GM12865 (cell line): ENCODE measurements at regions not wholly inside any gene's neighbourhood (a gene's known extent, or its start where the extent isn't known, plus 50 kb on each side); places are given as distances from the start of the nearest gene placed in this dataset.

Experiments used
- DNase-seq: peaks from one replicate; pipeline ENCODE4 v3.0.0; 2010; ENCODE audit warnings: low read depth
- H3K4me3 ChIP-seq: 2 replicates; pipeline ENCODE4 v1.5.1; 2011; ENCODE audit warnings: mild to moderate bottlenecking, low read depth, low read length, control low read depth
- TF ChIP-seq, protein P1 (sequence below): IDR thresholded peaks from 2 replicates; pipeline ENCODE4 v1.5.1; 2011; ENCODE audit warnings: low read length, control low read depth, low read depth, inconsistent platforms; ENCODE audit not compliant: insufficient read depth; ENCODE audit errors: missing control alignments

- TF ChIP-seq, protein P1, sequence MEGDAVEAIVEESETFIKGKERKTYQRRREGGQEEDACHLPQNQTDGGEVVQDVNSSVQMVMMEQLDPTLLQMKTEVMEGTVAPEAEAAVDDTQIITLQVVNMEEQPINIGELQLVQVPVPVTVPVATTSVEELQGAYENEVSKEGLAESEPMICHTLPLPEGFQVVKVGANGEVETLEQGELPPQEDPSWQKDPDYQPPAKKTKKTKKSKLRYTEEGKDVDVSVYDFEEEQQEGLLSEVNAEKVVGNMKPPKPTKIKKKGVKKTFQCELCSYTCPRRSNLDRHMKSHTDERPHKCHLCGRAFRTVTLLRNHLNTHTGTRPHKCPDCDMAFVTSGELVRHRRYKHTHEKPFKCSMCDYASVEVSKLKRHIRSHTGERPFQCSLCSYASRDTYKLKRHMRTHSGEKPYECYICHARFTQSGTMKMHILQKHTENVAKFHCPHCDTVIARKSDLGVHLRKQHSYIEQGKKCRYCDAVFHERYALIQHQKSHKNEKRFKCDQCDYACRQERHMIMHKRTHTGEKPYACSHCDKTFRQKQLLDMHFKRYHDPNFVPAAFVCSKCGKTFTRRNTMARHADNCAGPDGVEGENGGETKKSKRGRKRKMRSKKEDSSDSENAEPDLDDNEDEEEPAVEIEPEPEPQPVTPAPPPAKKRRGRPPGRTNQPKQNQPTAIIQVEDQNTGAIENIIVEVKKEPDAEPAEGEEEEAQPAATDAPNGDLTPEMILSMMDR: no peak
- no peak for DNase-seq
- no peak overlapping the region for H3K4me3 ChIP-seq
These were observed 155.4 kb upstream of the DUSP10 start for GRCh38 chr1:221897321-221897721.

- no peak for DNase-seq
- TF ChIP-seq, protein P1: no peak
- H3K4me3 ChIP-seq: no peak overlapping the region
These were observed 150.5 kb upstream of the DUSP10 start for GRCh38 chr1:221892301-221892830.

DNA sequence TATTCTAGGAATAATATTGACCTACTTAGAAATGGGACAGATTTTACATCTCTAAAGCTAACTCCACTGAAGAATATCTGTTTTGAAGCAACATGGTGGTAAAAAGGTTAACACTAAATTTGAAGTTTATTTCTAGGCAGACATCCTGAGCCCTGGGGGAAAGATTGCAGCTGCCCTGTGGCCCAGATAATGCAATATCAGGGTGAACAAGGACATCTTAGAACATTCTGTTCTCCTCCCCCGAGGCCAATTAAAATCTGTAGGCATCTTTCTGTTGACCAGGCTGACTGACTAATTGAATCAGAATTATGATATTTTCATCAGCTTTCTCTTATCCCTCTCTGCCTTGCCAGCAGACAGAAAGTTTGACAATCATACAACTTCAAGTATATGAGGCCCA lies 149.8 kb upstream of the DUSP10 start:
- TF ChIP-seq, protein P1: no peak
- H3K4me3 ChIP-seq: no peak overlapping the region
- DNase-seq: no peak

- no peak for DNase-seq
- no peak overlapping the region for H3K4me3 ChIP-seq
- TF ChIP-seq, protein P1: no peak
These were observed 146.9 kb upstream of the DUSP10 start for GRCh38 chr1:221888801-221889200.

DNA sequence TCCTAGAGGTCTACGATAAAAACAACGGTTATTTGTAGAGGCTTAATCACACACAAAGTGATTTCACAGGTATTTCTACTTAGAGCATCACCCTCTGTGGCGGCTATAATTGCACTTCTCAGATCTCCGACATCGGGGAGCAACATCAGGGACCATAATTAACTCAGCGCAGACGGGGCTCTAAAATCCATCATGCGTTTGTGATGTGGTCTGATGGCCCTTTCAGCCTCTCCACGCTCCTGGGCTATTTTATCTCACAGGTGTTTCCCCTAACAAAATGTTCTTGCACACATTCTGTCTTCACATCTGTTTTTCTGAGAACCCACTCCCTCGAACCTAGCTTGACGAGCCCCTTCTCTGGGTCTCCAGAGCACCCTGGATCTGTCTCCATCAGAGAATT lies 146.3 kb upstream of the DUSP10 start:
- TF ChIP-seq, protein P1: no peak
- no peak for DNase-seq
- H3K4me3 ChIP-seq: no peak overlapping the region

- H3K4me3 ChIP-seq: no peak overlapping the region
- TF ChIP-seq, protein P1: no peak
- DNase-seq: no peak
These were observed 145.9 kb upstream of the DUSP10 start for GRCh38 chr1:221887758-221888157.

DNA sequence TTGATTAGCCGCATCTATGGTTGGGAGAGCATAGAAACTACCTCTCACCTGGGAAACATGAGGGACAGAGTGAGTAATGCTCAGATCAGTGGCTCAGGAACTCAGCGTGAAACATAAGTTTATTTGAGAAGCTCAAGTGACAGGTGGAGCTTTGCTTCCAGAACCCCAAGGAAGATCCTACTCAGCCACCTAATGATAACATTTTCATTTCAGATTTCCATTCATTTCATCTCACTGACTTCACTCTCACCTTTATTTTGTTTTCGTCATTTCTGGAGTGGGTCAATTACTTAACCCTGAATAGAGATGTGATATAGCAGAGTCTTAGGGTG lies 145.5 kb upstream of the DUSP10 start:
- no peak for DNase-seq

More for the DNA sequence above, 145.5 kb upstream of the DUSP10 start:
- TF ChIP-seq, protein P1: no peak
- no peak overlapping the region for H3K4me3 ChIP-seq
